HG02798 (cell line): ENCODE measurements at regions not wholly inside any gene's neighbourhood (a gene's known extent, or its start where the extent isn't known, plus 50 kb on each side); places are given as distances from the start of the nearest gene placed in this dataset.

Experiments used
- ATAC-seq: cut with Tn5 transposase; IDR thresholded peaks from one replicate; pipeline ENCODE4 v1.9.1; 2021; ENCODE audit warnings: mild to moderate bottlenecking; ENCODE audit not compliant: unreplicated experiment, poor library complexity

- no peak for ATAC-seq
Measured at GRCh38 chr3:10758304-10759037, 57.6 kb upstream of the SLC6A11 start.

- ATAC-seq = no peak
Measured at GRCh38 chr3:10759495-10759894, 56.5 kb upstream of the SLC6A11 start.

- ATAC-seq = no peak
Measured at GRCh38 chr3:10760199-10760598, 55.8 kb upstream of the SLC6A11 start.

GRCh38 chr3:10761583-10761982 is 54.4 kb upstream of the SLC6A11 start:
- no peak for ATAC-seq

- no peak for ATAC-seq
Measured at GRCh38 chr3:10762116-10762515, 53.9 kb upstream of the SLC6A11 start.

GRCh38 chr3:10762611-10763247 is 53.3 kb upstream of the SLC6A11 start:
- ATAC-seq = no peak

- no peak for ATAC-seq
Measured at GRCh38 chr3:10763248-10763620, 52.8 kb upstream of the SLC6A11 start.

GRCh38 chr3:10763817-10764258 is 52.2 kb upstream of the SLC6A11 start:
- no peak for ATAC-seq

- no peak for ATAC-seq
Measured at GRCh38 chr3:10764259-10765051, 51.6 kb upstream of the SLC6A11 start.

- ATAC-seq = no peak
Measured at GRCh38 chr3:10766049-10766705, 49.9 kb upstream of the SLC6A11 start.
